ENCODE measurements at regions not wholly inside any gene's neighbourhood (a gene's known extent, or its start where the extent isn't known, plus 50 kb on each side); places are given as distances from the start of the nearest gene placed in this dataset.

- no peak for TF ChIP-seq CTCF (IDR thresholded peaks at IDR 0.05; ENCODE audit: insufficient read depth, low read length, poor library complexity, severe bottlenecking)
- TF ChIP-seq EZH2phosphoT487 (conservative IDR thresholded peaks at IDR 0.05; ENCODE audit: low read length): no peak
Observed at GRCh38 chr14:80304125-80304766, 92.9 kb upstream of the DIO2 start.
